ENCODE measurements at regions not wholly inside any gene's neighbourhood (a gene's known extent, or its start where the extent isn't known, plus 50 kb on each side); places are given as distances from the start of the nearest gene placed in this dataset.

GRCh38 chr13:67758975-67759374 lies 528.8 kb upstream of the PCDH9 start:
- H3K27me3 ChIP-seq (replicated peaks in 1 of 4; ENCODE audit: control insufficient read depth in 3 of 4, extremely low read depth in 1 of 4, insufficient read depth in 3 of 4, low read length in 3 of 4), result no peaks in the 10 kb centered on the region
- no peaks in the 10 kb centered on the region for H3K9me3 ChIP-seq (ENCODE audit: insufficient read depth in 2 of 2, low read depth in 1 of 2, low read length in 1 of 2)
- H3K23me2 ChIP-seq (ENCODE audit: low read depth, low read length), result no peaks in the 10 kb centered on the region
- 94% methylated on average over 5 of the region's 5 CpGs; no CpG with 5 or more reads in 1 of the 2 experiments for WGBS, 2 experiments (ENCODE audit: extremely low coverage in 1 of 2, insufficient coverage in 1 of 2, insufficient read length in 1 of 2, insufficient replicate concordance in 2 of 2, low coverage in 1 of 2, low lambda C conversion rate in 2 of 2, missing lambda C conversion rate in 1 of 2)
- H3K36me3 ChIP-seq (ENCODE audit: control insufficient read depth in 2 of 4, insufficient read depth in 4 of 4, low read length in 3 of 4), result no peaks in the 10 kb centered on the region
- no peak overlapping the region for H3K4me2 ChIP-seq (ENCODE audit: insufficient read depth in 1 of 2, low read depth in 2 of 2, low read length in 2 of 2)
- DNase-seq (ENCODE audit: low read depth in 1 of 2, low spot score in 2 of 2) (no peak), FAIRE-seq (no peak)
- no peak overlapping the region for H2BK120ac ChIP-seq (replicated peaks; ENCODE audit: low read depth, low read length)
- no peak overlapping the region for H3K56ac ChIP-seq (replicated peaks; ENCODE audit: insufficient read length, low read depth, low read length)
- no peak overlapping the region for H2AK5ac ChIP-seq (ENCODE audit: low read depth, low read length)
- no peaks in the 10 kb centered on the region for H4K20me1 ChIP-seq (replicated peaks in 1 of 2; ENCODE audit: control insufficient read depth in 1 of 2, insufficient read depth in 2 of 2, low read length in 2 of 2)
- H3K23ac ChIP-seq (ENCODE audit: insufficient read length), result no peak overlapping the region
- no peaks in the 10 kb centered on the region for H3K79me1 ChIP-seq (ENCODE audit: low read depth, low read length)
- no peak overlapping the region for H4K8ac ChIP-seq (ENCODE audit: extremely low read depth, insufficient read depth, low read length)
- H3K79me2 ChIP-seq (ENCODE audit: control insufficient read depth in 1 of 2, insufficient read depth in 2 of 2, low read length in 2 of 2), result no peaks in the 10 kb centered on the region
- H4K5ac ChIP-seq (ENCODE audit: insufficient read length, low read depth, low read length), result no peak overlapping the region
- no peak overlapping the region for H2BK5ac ChIP-seq (ENCODE audit: low read depth, low read length)
- H2BK12ac ChIP-seq (ENCODE audit: low read depth, low read length), result no peak overlapping the region
- no peak overlapping the region for H3K14ac ChIP-seq (ENCODE audit: insufficient read length)
- H3K18ac ChIP-seq (ENCODE audit: extremely low read depth, low read length), result no peak overlapping the region
- no peak overlapping the region for H2AFZ ChIP-seq (ENCODE audit: low read length)
- H4K91ac ChIP-seq (replicated peaks; ENCODE audit: insufficient read length, low read length), result no peak overlapping the region
- peaks cover 2 to 5% (median 2%) of the 10 kb centered on the region in 4 experiments; a peak in 4 of 7 replicates for H3K4me1 ChIP-seq (replicated peaks in 1 of 4; ENCODE audit: control insufficient read depth in 3 of 4, insufficient read depth in 4 of 4, low read length in 3 of 4)
- H3K4me3 ChIP-seq (ENCODE audit: extremely low read depth in 1 of 4, insufficient read depth in 2 of 4, low read depth in 3 of 4, low read length in 4 of 4), result no peak overlapping the region
- no peak overlapping the region for H2BK15ac ChIP-seq (ENCODE audit: low read length)
- H2BK20ac ChIP-seq (ENCODE audit: low read length), result no peak overlapping the region
- H3K9ac ChIP-seq (replicated peaks in 1 of 4; ENCODE audit: extremely low read depth in 1 of 4, low read depth in 3 of 4, low read length in 3 of 4), result no peak overlapping the region
- H3K27ac ChIP-seq (ENCODE audit: low read depth, low read length), result no peak overlapping the region
- no peak overlapping the region for H3K4ac ChIP-seq (replicated peaks; ENCODE audit: insufficient read length, low read depth, low read length)
- ChIA-PET CTCF (ENCODE audit: partially characterized antibody) (no interaction called here), POLR2A (ENCODE audit: partially characterized antibody) (no interaction called here)
- TF ChIP-seq USF2 (IDR thresholded peaks at IDR 0.05; ENCODE audit: low read length) (no peak), SIN3A (conservative IDR thresholded peaks at IDR 0.05 in 1 of 2, IDR thresholded peaks at IDR 0.05 in 1 of 2; ENCODE audit: low read depth in 1 of 2, low read length in 2 of 2) (no peak), ATF2 (IDR thresholded peaks at IDR 0.05; ENCODE audit: low read length) (no peak), CHD2 (IDR thresholded peaks at IDR 0.05; ENCODE audit: low read length) (no peak), NANOG (IDR thresholded peaks at IDR 0.05; ENCODE audit: insufficient read depth, low read depth, low read length, poor library complexity, severe bottlenecking) (no peak), JUND (IDR thresholded peaks at IDR 0.05; ENCODE audit: low read length) (no peak), E2F6 (IDR thresholded peaks at IDR 0.05) (no peak), BCL11A (IDR thresholded peaks at IDR 0.05; ENCODE audit: low read depth in 2 of 2, low read length in 2 of 2) (no peak), JUN (IDR thresholded peaks at IDR 0.05; ENCODE audit: low read depth, low read length) (no peak), ATF3 (IDR thresholded peaks at IDR 0.05; ENCODE audit: insufficient read depth, low read depth, low read length) (no peak)

All from H1 (cell line).